Nephron (organoid): ENCODE measurements at regions not wholly inside any gene's neighbourhood (a gene's known extent, or its start where the extent isn't known, plus 50 kb on each side); places are given as distances from the start of the nearest gene placed in this dataset.

Experiments used
- H3K27ac Mint-ChIP-seq, 3 experiments: 2 replicates each; pipeline ENCODE4 v1.8.0; 2020; ENCODE audit warnings: mixed read lengths in 3 of 3, mild to moderate bottlenecking in 2 of 3, moderate library complexity in 1 of 3
- H3K27me3 Mint-ChIP-seq: 2 replicates; pipeline ENCODE4 v1.8.0; 2021; ENCODE audit warnings: low read depth, mild to moderate bottlenecking, moderate library complexity, mixed read lengths
- H3K36me3 Mint-ChIP-seq: 2 replicates; pipeline ENCODE4 v1.8.0; 2020; ENCODE audit warnings: low read depth, mixed read lengths
- H3K4me1 Mint-ChIP-seq: 2 replicates; pipeline ENCODE4 v1.8.0; 2020; ENCODE audit warnings: mixed read lengths
- H3K4me3 Mint-ChIP-seq, 3 experiments: 2 replicates each; pipeline ENCODE4 v1.8.0; 2020; ENCODE audit warnings: mild to moderate bottlenecking in 3 of 3, mixed read lengths in 3 of 3, moderate library complexity in 2 of 3
- H3K9me3 Mint-ChIP-seq: 2 replicates; pipeline ENCODE4 v1.8.0; 2020; ENCODE audit warnings: mixed read lengths
- TF ChIP-seq, protein P1 (sequence below), 3 experiments: fragments of 200-600 bp; sonication (generic); IDR thresholded peaks; one replicate each; pipeline ENCODE4 v1.5.0; 2021; ENCODE audit warnings: antibody characterized with exemption in 3 of 3; ENCODE audit not compliant: unreplicated experiment in 3 of 3

GRCh38 chr4:63316633-63317032 lies 1092.6 kb downstream of the TECRL start:
- TF ChIP-seq, protein P1, sequence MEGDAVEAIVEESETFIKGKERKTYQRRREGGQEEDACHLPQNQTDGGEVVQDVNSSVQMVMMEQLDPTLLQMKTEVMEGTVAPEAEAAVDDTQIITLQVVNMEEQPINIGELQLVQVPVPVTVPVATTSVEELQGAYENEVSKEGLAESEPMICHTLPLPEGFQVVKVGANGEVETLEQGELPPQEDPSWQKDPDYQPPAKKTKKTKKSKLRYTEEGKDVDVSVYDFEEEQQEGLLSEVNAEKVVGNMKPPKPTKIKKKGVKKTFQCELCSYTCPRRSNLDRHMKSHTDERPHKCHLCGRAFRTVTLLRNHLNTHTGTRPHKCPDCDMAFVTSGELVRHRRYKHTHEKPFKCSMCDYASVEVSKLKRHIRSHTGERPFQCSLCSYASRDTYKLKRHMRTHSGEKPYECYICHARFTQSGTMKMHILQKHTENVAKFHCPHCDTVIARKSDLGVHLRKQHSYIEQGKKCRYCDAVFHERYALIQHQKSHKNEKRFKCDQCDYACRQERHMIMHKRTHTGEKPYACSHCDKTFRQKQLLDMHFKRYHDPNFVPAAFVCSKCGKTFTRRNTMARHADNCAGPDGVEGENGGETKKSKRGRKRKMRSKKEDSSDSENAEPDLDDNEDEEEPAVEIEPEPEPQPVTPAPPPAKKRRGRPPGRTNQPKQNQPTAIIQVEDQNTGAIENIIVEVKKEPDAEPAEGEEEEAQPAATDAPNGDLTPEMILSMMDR (IDR thresholded peaks at IDR 0.05; ENCODE audit: unreplicated experiment in 3 of 3) = no peak
- Mint-ChIP-seq H3K36me3 (no peaks in the 10 kb centered on the region), H3K4me3 (no peak overlapping the region), H3K27me3 (no peaks in the 10 kb centered on the region), H3K4me1 (no peaks in the 10 kb centered on the region), H3K27ac (no peak overlapping the region), H3K9me3 (no peaks in the 10 kb centered on the region)

DNA sequence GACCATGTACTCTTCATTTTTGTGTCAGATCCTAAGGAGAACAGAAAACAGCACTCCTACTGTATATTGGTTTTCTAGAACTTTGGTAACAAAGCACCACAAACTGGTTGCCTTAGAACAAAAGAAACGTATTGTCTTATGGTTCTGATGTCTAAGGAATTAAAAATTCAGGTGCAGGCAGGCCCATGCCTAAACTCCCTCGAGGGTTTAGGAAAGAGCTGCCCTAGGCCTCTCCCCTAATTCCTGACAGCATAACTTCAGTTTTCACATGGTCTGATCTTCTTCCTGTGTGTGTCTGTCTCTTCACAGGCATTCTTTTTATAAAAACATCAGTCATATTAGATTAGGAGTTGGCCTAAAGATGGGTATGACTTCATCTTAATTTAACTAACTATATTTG lies 1093.6 kb downstream of the TECRL start:
- Mint-ChIP-seq H3K27me3 (no peaks in the 10 kb centered on the region), H3K36me3 (no peaks in the 10 kb centered on the region), H3K9me3 (no peaks in the 10 kb centered on the region), H3K27ac (no peak overlapping the region), H3K4me1 (no peaks in the 10 kb centered on the region), H3K4me3 (no peak overlapping the region)
- TF ChIP-seq, protein P1 (IDR thresholded peaks at IDR 0.05; ENCODE audit: unreplicated experiment in 3 of 3) = no peak

GRCh38 chr4:63308697-63309096 lies 1100.6 kb downstream of the TECRL start:
- no peaks in the 10 kb centered on the region for H3K9me3 Mint-ChIP-seq
- peaks cover 3% of the 10 kb centered on the region for H3K27me3 Mint-ChIP-seq
- TF ChIP-seq, protein P1 (IDR thresholded peaks at IDR 0.05; ENCODE audit: unreplicated experiment in 3 of 3) = no peak

GRCh38 chr4:63302792-63303191 lies 1106.5 kb downstream of the TECRL start:
- TF ChIP-seq, protein P1 (IDR thresholded peaks at IDR 0.05; ENCODE audit: unreplicated experiment in 3 of 3) = no peak
- no peaks in the 10 kb centered on the region for H3K4me1 Mint-ChIP-seq
- no peaks in the 10 kb centered on the region for H3K36me3 Mint-ChIP-seq
- H3K27ac Mint-ChIP-seq = no peak overlapping the region
- no peak overlapping the region for H3K4me3 Mint-ChIP-seq
- H3K9me3 Mint-ChIP-seq = no peaks in the 10 kb centered on the region
- H3K27me3 Mint-ChIP-seq = peaks cover 3% of the 10 kb centered on the region

More at GRCh38 chr4:63308697-63309096, 1100.6 kb downstream of the TECRL start:
- no peaks in the 10 kb centered on the region for H3K36me3 Mint-ChIP-seq
- H3K4me3 Mint-ChIP-seq = no peak overlapping the region
- H3K27ac Mint-ChIP-seq = peak overlapping the region in 2 of 3 experiments; percentile 31 to 69
- H3K4me1 Mint-ChIP-seq = peaks cover 5% of the 10 kb centered on the region

GRCh38 chr4:63302078-63302477 lies 1107.2 kb downstream of the TECRL start:
- Mint-ChIP-seq H3K9me3 (no peaks in the 10 kb centered on the region), H3K27ac (no peak overlapping the region), H3K27me3 (peaks cover 3% of the 10 kb centered on the region), H3K4me1 (no peaks in the 10 kb centered on the region), H3K36me3 (no peaks in the 10 kb centered on the region), H3K4me3 (no peak overlapping the region)
- TF ChIP-seq, protein P1 (IDR thresholded peaks at IDR 0.05; ENCODE audit: unreplicated experiment in 3 of 3) = no peak

DNA sequence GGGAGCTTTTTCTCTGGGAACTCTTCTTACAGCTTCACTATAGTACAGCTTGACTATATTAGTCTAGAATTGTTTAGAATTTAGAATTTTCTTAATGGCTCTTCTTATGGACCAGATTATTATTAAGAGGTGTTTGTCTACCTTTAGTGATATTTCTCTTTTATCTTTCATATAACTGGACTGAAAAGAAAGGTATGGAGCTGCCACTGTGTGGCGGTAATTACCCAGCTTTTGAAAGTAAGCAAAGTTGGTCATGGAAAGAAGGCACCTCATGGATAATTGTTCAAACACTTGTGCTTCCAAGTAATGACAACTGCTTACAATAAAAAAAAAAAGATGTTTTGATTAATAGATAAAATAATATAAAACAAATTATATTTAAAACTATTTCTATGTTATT lies 1112.5 kb downstream of the TECRL start:
- Mint-ChIP-seq H3K4me1 (no peaks in the 10 kb centered on the region), H3K4me3 (no peak overlapping the region), H3K27me3 (no peaks in the 10 kb centered on the region), H3K27ac (no peak overlapping the region), H3K36me3 (no peaks in the 10 kb centered on the region), H3K9me3 (no peaks in the 10 kb centered on the region)
- TF ChIP-seq, protein P1 (IDR thresholded peaks at IDR 0.05; ENCODE audit: unreplicated experiment in 3 of 3) = peak; percentile 29 to 55 (median 32)
